ENCODE measurements at regions not wholly inside any gene's neighbourhood (a gene's known extent, or its start where the extent isn't known, plus 50 kb on each side); places are given as distances from the start of the nearest gene placed in this dataset.

DNA sequence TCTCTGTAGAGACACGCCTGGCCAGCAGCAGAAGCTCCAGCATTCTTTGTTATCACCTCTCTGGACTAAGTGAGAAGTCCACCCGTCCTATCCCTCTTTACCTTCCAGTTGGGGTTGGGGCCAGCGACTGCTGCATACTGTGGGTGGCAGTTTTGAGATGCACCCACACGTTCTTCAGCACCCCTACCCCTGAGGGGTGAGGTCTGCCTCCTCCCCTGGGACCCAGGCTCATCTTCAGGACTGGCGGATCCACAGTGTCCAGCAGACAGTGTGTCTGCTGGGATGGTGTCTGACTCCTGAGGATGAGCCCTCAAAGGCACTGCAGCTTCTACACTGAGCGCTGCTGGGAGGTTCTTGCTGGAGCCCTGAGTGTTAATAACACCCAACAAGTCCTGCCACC lies 78.8 kb downstream of the GADD45G start:
- Histone ChIP-seq H3K27me3 (replicated peaks; ENCODE audit: control insufficient read depth, insufficient read depth, low read length) (no peaks in the 10 kb centered on the region), H3K9me3 (no peaks in the 10 kb centered on the region), H3K4me1 (no peaks in the 10 kb centered on the region), H3K36me3 (ENCODE audit: control insufficient read depth, insufficient read depth, low read length) (no peaks in the 10 kb centered on the region), H3K4me3 (ENCODE audit: low read depth, low read length) (no peak overlapping the region)
- no TSS peak for BruUV-seq (replicated peaks)
- Mint-ChIP-seq H3K27ac (ENCODE audit: unreplicated experiment) (no peak overlapping the region), H3K36me3 (ENCODE audit: insufficient read depth, unreplicated experiment) (no peaks in the 10 kb centered on the region), H3K4me3 (ENCODE audit: unreplicated experiment) (no peak overlapping the region), H3K27me3 (ENCODE audit: insufficient read depth, unreplicated experiment) (no peaks in the 10 kb centered on the region), H3K9me3 (ENCODE audit: unreplicated experiment) (no peaks in the 10 kb centered on the region), H3K4me1 (ENCODE audit: low read depth, unreplicated experiment) (peaks cover 7% of the 10 kb centered on the region)
- no peak for DNase-seq
- CTCF ChIA-PET, result no interaction called here
- intact Hi-C loops (cut with micrococcal nuclease; ENCODE audit: unreplicated experiment), result no loop called here
- POLR2A ChIA-PET, result no interaction called here
- TF ChIP-seq CTCF (IDR thresholded peaks at IDR 0.05; ENCODE audit: insufficient read depth in 1 of 2, low read depth in 1 of 2, low read length in 1 of 2, severe bottlenecking in 1 of 2, unreplicated experiment in 1 of 2), result no peak

- TF ChIP-seq CTCF (IDR thresholded peaks at IDR 0.05; ENCODE audit: insufficient read depth in 1 of 2, low read depth in 1 of 2, low read length in 1 of 2, severe bottlenecking in 1 of 2, unreplicated experiment in 1 of 2), result no peak
- Mint-ChIP-seq H3K4me3 (ENCODE audit: unreplicated experiment) (no peak overlapping the region), H3K9me3 (ENCODE audit: unreplicated experiment) (no peaks in the 10 kb centered on the region), H3K4me1 (ENCODE audit: low read depth, unreplicated experiment) (peaks cover 7% of the 10 kb centered on the region), H3K36me3 (ENCODE audit: insufficient read depth, unreplicated experiment) (no peaks in the 10 kb centered on the region), H3K27me3 (ENCODE audit: insufficient read depth, unreplicated experiment) (no peaks in the 10 kb centered on the region), H3K27ac (ENCODE audit: unreplicated experiment) (no peak overlapping the region)
- DNase-seq, result no peak
- POLR2A ChIA-PET, result no interaction called here
- CTCF ChIA-PET, result no interaction called here
- H3K4me3 ChIP-seq (ENCODE audit: low read depth, low read length), result no peak overlapping the region
- no peaks in the 10 kb centered on the region for H3K9me3 ChIP-seq
- H3K36me3 ChIP-seq (ENCODE audit: control insufficient read depth, insufficient read depth, low read length), result no peaks in the 10 kb centered on the region
- no peaks in the 10 kb centered on the region for H3K27me3 ChIP-seq (replicated peaks; ENCODE audit: control insufficient read depth, insufficient read depth, low read length)
- intact Hi-C loops (cut with micrococcal nuclease; ENCODE audit: unreplicated experiment), result no loop called here
- no peaks in the 10 kb centered on the region for H3K4me1 ChIP-seq
- BruUV-seq (replicated peaks), result no TSS peak
Measured at GRCh38 chr9:89684218-89684617, 79.4 kb downstream of the GADD45G start.

GRCh38 chr9:89684912-89685636 lies 80.3 kb downstream of the GADD45G start:
- H3K4me1 ChIP-seq, result no peaks in the 10 kb centered on the region
- H3K4me3 ChIP-seq (ENCODE audit: low read depth, low read length), result no peak overlapping the region
- no TSS peak for BruUV-seq (replicated peaks)
- H3K27me3 ChIP-seq (replicated peaks; ENCODE audit: control insufficient read depth, insufficient read depth, low read length), result no peaks in the 10 kb centered on the region
- H3K27me3 Mint-ChIP-seq (ENCODE audit: insufficient read depth, unreplicated experiment), result no peaks in the 10 kb centered on the region
- no peak overlapping the region for H3K4me3 Mint-ChIP-seq (ENCODE audit: unreplicated experiment)
- H3K36me3 ChIP-seq (ENCODE audit: control insufficient read depth, insufficient read depth, low read length), result no peaks in the 10 kb centered on the region
- no peaks in the 10 kb centered on the region for H3K9me3 Mint-ChIP-seq (ENCODE audit: unreplicated experiment)
- H3K27ac Mint-ChIP-seq (ENCODE audit: unreplicated experiment), result no peak overlapping the region
- intact Hi-C loops (cut with micrococcal nuclease; ENCODE audit: unreplicated experiment), result no loop called here
- POLR2A ChIA-PET, result no interaction called here
- peaks cover 7% of the 10 kb centered on the region for H3K4me1 Mint-ChIP-seq (ENCODE audit: low read depth, unreplicated experiment)
- no peaks in the 10 kb centered on the region for H3K36me3 Mint-ChIP-seq (ENCODE audit: insufficient read depth, unreplicated experiment)
- no peak for TF ChIP-seq CTCF (IDR thresholded peaks at IDR 0.05; ENCODE audit: insufficient read depth in 1 of 2, low read depth in 1 of 2, low read length in 1 of 2, severe bottlenecking in 1 of 2, unreplicated experiment in 1 of 2)
- DNase-seq, result no peak
- H3K9me3 ChIP-seq, result no peaks in the 10 kb centered on the region
- CTCF ChIA-PET, result no interaction called here

Measured in Caco-2 (cell line).